ENCODE measurements at regions not wholly inside any gene's neighbourhood (a gene's known extent, or its start where the extent isn't known, plus 50 kb on each side); places are given as distances from the start of the nearest gene placed in this dataset.

- H3K9ac ChIP-seq (ENCODE audit: control insufficient read depth, insufficient read depth, low read length) = no peak overlapping the region
- BruUV-seq (replicated peaks) = no TSS peak
- in situ Hi-C loops (cut with MboI) = no loop called here
- intact Hi-C loops (cut with micrococcal nuclease; ENCODE audit: unreplicated experiment) = no loop called here
- H3K4me2 ChIP-seq (ENCODE audit: control insufficient read depth, insufficient read depth) = no peak overlapping the region
- H3K36me3 ChIP-seq (ENCODE audit: control insufficient read depth in 2 of 2, insufficient read depth in 2 of 2, low read length in 1 of 2) = no peaks in the 10 kb centered on the region
- POLR2A ChIA-PET = no interaction called here
- 0% methylated on average over 1 of the region's 1 CpG for WGBS (ENCODE audit: insufficient coverage, insufficient replicate concordance, low lambda C conversion rate, missing lambda C conversion rate)
- no peak overlapping the region for H3K4me3 ChIP-seq
- DNase-seq (ENCODE audit: low read depth, low spot score) (no peak), ATAC-seq (no peak), FAIRE-seq (peak; percentile 61)
- no peaks in the 10 kb centered on the region for H3K9me3 ChIP-seq (replicated peaks; ENCODE audit: control insufficient read depth, insufficient read depth, low read length)
- H4K20me1 ChIP-seq (ENCODE audit: control insufficient read depth, insufficient read depth) = no peaks in the 10 kb centered on the region
- no peak overlapping the region for H2AFZ ChIP-seq (ENCODE audit: control insufficient read depth, low read depth, low read length)
- no peaks in the 10 kb centered on the region for H3K27me3 ChIP-seq (replicated peaks in 1 of 2; ENCODE audit: control insufficient read depth in 2 of 2, insufficient read depth in 2 of 2, low read length in 1 of 2)
- CTCF ChIA-PET = no interaction called here
- no peaks in the 10 kb centered on the region for H3K4me1 ChIP-seq (ENCODE audit: control insufficient read depth, insufficient read depth, low read length)
- H3K79me2 ChIP-seq (ENCODE audit: control insufficient read depth, insufficient read depth, low read length) = no peaks in the 10 kb centered on the region
- no peak overlapping the region for H3K27ac ChIP-seq (ENCODE audit: control insufficient read depth, insufficient read depth)
- SMC1A ChIA-PET (ENCODE audit: uncharacterized antibody, unreplicated experiment) = interaction anchor here (0.7 kb wide), 1 partner anchor 13 kb away, joined by 3 read pairs; no protein-coding TSS in a partner anchor
- RAD21 ChIA-PET (ENCODE audit: unreplicated experiment) = no interaction called here
- TF ChIP-seq, protein P1, sequence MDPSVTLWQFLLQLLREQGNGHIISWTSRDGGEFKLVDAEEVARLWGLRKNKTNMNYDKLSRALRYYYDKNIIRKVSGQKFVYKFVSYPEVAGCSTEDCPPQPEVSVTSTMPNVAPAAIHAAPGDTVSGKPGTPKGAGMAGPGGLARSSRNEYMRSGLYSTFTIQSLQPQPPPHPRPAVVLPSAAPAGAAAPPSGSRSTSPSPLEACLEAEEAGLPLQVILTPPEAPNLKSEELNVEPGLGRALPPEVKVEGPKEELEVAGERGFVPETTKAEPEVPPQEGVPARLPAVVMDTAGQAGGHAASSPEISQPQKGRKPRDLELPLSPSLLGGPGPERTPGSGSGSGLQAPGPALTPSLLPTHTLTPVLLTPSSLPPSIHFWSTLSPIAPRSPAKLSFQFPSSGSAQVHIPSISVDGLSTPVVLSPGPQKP (IDR thresholded peaks at IDR 0.05; ENCODE audit: low read depth, low read length) = no peak
- TF ChIP-seq KDM1A (IDR thresholded peaks at IDR 0.05; ENCODE audit: borderline replicate concordance) = no peak
- no peak for TF ChIP-seq MXI1 (IDR thresholded peaks at IDR 0.05; ENCODE audit: low read depth, low read length)
- no peak for TF ChIP-seq NFYB (IDR thresholded peaks at IDR 0.05; ENCODE audit: insufficient read depth, low read depth, low read length)
- TF ChIP-seq ZNF687 (IDR thresholded peaks at IDR 0.05) = no peak
- no peak for TF ChIP-seq YBX1 (IDR thresholded peaks at IDR 0.05)
- TF ChIP-seq ATF7 (IDR thresholded peaks at IDR 0.05; ENCODE audit: low read depth) = no peak
- no peak for TF ChIP-seq HDAC2 (IDR thresholded peaks at IDR 0.05)
- TF ChIP-seq LARP7 (IDR thresholded peaks at IDR 0.05) = no peak
- no peak for TF ChIP-seq BCL3 (IDR thresholded peaks at IDR 0.05; ENCODE audit: borderline replicate concordance, insufficient read depth, low read depth, low read length, poor library complexity, severe bottlenecking)
- TF ChIP-seq, protein P2, sequence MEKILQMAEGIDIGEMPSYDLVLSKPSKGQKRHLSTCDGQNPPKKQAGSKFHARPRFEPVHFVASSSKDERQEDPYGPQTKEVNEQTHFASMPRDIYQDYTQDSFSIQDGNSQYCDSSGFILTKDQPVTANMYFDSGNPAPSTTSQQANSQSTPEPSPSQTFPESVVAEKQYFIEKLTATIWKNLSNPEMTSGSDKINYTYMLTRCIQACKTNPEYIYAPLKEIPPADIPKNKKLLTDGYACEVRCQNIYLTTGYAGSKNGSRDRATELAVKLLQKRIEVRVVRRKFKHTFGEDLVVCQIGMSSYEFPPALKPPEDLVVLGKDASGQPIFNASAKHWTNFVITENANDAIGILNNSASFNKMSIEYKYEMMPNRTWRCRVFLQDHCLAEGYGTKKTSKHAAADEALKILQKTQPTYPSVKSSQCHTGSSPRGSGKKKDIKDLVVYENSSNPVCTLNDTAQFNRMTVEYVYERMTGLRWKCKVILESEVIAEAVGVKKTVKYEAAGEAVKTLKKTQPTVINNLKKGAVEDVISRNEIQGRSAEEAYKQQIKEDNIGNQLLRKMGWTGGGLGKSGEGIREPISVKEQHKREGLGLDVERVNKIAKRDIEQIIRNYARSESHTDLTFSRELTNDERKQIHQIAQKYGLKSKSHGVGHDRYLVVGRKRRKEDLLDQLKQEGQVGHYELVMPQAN (conservative IDR thresholded peaks at IDR 0.05) = no peak
- no peak for TF ChIP-seq NFXL1 (IDR thresholded peaks at IDR 0.05; ENCODE audit: borderline replicate concordance)
- no peak for TF ChIP-seq YY1 (IDR thresholded peaks at IDR 0.05; ENCODE audit: low read depth, low read length)
- TF ChIP-seq KAT2A (conservative IDR thresholded peaks at IDR 0.05; ENCODE audit: control insufficient read depth, low read depth, low read length) = no peak
- no peak for TF ChIP-seq PAX5 (IDR thresholded peaks at IDR 0.05; ENCODE audit: borderline replicate concordance, low read depth, low read length)
Observed at GRCh38 chr7:119623427-119623826, 649.5 kb upstream of the KCND2 start.
